GM12891 (cell line): ENCODE measurements at regions not wholly inside any gene's neighbourhood (a gene's known extent, or its start where the extent isn't known, plus 50 kb on each side); places are given as distances from the start of the nearest gene placed in this dataset.

ENCODE experiments used
- PAX5 ChIP-seq: IDR thresholded peaks from 2 replicates; pipeline ENCODE4 v1.6.1; 2011; ENCODE audit warnings: low read length, moderate library complexity, mild to moderate bottlenecking; ENCODE audit not compliant: insufficient read depth, severe bottlenecking
- POLR2A ChIP-seq: IDR thresholded peaks from 2 replicates; pipeline ENCODE4 v1.6.1; 2011; ENCODE audit warnings: low read depth, low read length, control low read depth
- POLR2AphosphoS5 ChIP-seq: IDR thresholded peaks from 2 replicates; pipeline ENCODE4 v1.6.1; 2011; ENCODE audit warnings: low read depth, low read length, control low read depth
- SPI1 ChIP-seq: IDR thresholded peaks from 2 replicates; pipeline ENCODE4 v1.6.1; 2011; ENCODE audit warnings: low read depth, low read length, control low read depth
- TAF1 ChIP-seq: IDR thresholded peaks from 2 replicates; pipeline ENCODE4 v1.6.1; 2011; ENCODE audit warnings: low read depth, low read length, control low read depth

DNA sequence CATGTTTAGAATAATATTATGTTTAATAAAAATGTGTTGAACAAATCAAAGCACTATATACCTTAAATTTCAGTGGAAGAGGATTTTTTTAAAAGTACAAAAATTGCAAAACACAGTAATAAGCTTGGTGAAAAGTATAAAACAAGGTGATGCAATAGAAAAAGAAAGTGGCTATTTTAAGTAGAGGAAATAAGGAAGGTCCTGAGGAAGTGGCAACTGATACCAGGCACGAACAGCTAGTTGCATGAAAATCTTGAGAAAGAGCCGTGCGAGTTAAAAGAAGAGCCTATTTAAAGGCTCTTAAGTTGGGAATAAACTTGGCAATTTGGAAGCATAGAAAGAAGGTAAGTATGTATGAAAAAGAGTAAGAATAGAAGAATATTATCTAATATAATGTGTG lies 1679.3 kb downstream of the LRRC4C start:
- TF ChIP-seq TAF1 (no peak), POLR2A (no peak), POLR2AphosphoS5 (no peak), PAX5 (no peak), SPI1 (no peak)
